ENCODE measurements at regions not wholly inside any gene's neighbourhood (a gene's known extent, or its start where the extent isn't known, plus 50 kb on each side); places are given as distances from the start of the nearest gene placed in this dataset.

DNA sequence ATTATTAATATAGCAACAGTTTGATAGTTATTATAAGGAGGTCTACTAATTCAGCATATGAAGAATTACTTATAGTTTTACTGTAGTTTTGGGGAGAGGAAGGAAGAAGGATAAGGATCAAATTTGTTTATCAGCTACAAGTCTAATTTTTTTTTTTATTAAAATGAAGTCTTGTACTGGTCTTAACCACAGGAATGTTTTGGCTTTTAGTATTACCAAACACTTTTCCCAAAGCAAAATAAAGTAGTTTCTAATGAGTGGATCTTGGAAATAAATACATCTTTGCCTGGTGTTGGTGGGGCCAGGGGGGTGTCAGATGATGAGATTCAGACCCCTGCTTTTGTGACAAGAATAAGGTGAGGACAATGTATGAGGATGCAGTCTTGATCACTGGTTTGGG, 57.2 kb upstream of the ZDHHC17 start:
- TF ChIP-seq JUN (IDR thresholded peaks at IDR 0.05; ENCODE audit: low read depth, low read length) (no peak), POLR2AphosphoS5 (IDR thresholded peaks at IDR 0.05; ENCODE audit: low read depth, low read length) (no peak), ZNF274 (IDR thresholded peaks at IDR 0.05; ENCODE audit: borderline replicate concordance, extremely low read depth, low read length) (no peak), BACH1 (IDR thresholded peaks at IDR 0.05; ENCODE audit: low read length) (no peak), EZH2 (IDR thresholded peaks at IDR 0.05; ENCODE audit: low read depth, low read length, severe bottlenecking) (no peak), FOSL1 (IDR thresholded peaks at IDR 0.05; ENCODE audit: insufficient read depth, low read depth, low read length) (no peak), POU5F1 (IDR thresholded peaks at IDR 0.05; ENCODE audit: low read depth, low read length) (no peak), RBBP5 (IDR thresholded peaks at IDR 0.05; ENCODE audit: borderline replicate concordance, low read depth, low read length) (no peak), SIX5 (IDR thresholded peaks at IDR 0.05; ENCODE audit: low read depth, low read length) (no peak), CHD1 (IDR thresholded peaks at IDR 0.05; ENCODE audit: low read depth, low read length) (no peak), SIN3A (conservative IDR thresholded peaks at IDR 0.05 in 1 of 2, IDR thresholded peaks at IDR 0.05 in 1 of 2; ENCODE audit: low read depth in 1 of 2, low read length in 2 of 2) (no peak)

Data from H1 (cell line).